LNCAP (cell line): ENCODE measurements at regions not wholly inside any gene's neighbourhood (a gene's known extent, or its start where the extent isn't known, plus 50 kb on each side); places are given as distances from the start of the nearest gene placed in this dataset.

Experiments used
- TF ChIP-seq, protein P1 (sequence below): fragments of 450-650 bp; IDR thresholded peaks from 2 replicates; pipeline ENCODE4 v1.5.1; 2017; ENCODE audit warnings: mild to moderate bottlenecking

DNA sequence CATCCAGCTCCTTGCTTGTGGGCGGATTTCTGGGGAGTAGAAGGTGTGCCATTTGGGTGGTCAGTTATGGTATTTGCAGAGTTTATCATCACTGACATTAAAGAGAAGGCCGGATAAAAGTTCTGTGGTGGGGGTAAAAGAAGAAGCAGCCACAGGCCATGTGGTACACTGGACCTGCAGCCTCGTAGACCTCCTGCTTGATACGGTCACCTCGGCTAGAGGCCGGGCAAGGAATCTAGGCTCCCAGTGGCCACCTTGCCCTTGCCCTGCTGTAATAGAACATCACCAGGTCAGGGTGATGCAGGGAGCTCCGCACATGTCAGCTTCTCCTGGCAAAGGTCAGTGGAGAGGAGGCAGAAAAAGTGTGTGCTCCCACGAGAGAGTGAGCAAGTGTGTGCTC lies 376.1 kb upstream of the IRX4 start:
- TF ChIP-seq, protein P1, sequence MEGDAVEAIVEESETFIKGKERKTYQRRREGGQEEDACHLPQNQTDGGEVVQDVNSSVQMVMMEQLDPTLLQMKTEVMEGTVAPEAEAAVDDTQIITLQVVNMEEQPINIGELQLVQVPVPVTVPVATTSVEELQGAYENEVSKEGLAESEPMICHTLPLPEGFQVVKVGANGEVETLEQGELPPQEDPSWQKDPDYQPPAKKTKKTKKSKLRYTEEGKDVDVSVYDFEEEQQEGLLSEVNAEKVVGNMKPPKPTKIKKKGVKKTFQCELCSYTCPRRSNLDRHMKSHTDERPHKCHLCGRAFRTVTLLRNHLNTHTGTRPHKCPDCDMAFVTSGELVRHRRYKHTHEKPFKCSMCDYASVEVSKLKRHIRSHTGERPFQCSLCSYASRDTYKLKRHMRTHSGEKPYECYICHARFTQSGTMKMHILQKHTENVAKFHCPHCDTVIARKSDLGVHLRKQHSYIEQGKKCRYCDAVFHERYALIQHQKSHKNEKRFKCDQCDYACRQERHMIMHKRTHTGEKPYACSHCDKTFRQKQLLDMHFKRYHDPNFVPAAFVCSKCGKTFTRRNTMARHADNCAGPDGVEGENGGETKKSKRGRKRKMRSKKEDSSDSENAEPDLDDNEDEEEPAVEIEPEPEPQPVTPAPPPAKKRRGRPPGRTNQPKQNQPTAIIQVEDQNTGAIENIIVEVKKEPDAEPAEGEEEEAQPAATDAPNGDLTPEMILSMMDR = no peak

DNA sequence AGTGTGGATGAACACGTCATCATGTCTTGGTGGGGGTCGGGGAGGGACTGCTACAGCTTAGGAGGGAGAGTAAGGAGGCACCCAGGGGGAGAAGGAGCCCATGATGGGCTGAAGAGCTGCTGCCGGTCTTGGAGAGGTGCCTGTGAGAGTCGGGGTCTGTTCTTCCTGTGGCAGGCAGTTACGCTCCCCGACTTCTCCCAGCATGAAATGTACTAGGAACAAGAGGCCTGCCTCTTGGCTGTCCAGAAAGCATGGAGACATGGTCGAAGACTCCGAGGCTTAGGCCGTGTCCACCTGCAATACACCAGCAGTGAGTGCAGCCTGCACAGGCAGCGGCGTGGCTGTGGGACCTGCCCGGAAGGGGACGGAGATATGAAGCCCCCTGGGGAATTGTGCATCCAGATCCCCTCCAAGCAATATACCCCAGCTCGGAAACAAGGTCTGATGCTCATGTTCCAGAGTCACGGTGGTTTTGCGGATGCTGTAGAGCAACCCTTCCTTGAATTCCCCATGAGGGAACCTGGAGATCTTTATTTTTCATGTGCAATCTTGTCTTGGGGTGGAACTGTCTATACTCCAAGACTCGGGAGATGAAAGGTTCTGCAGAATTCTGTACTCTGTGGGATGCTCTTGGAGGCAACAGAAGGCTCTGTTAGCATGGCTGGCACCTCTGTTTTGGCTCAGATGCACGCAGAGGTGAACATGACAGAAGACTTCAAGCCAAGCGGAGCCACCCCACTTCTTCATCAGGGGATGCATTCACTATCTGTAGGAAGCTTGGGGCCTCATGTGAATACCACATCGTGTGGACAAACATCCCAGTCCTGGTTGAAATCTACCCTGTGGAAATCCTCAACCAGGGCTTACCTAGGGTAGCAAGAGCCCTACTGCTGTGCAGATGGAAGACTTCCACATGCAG lies 374.9 kb upstream of the IRX4 start:
- TF ChIP-seq, protein P1 = no peak

- TF ChIP-seq, protein P1 = no peak
Measured at GRCh38 chr5:2256691-2257280, 374.1 kb upstream of the IRX4 start.

GRCh38 chr5:2255915-2256690 lies 373.4 kb upstream of the IRX4 start:
- TF ChIP-seq, protein P1 = no peak

DNA sequence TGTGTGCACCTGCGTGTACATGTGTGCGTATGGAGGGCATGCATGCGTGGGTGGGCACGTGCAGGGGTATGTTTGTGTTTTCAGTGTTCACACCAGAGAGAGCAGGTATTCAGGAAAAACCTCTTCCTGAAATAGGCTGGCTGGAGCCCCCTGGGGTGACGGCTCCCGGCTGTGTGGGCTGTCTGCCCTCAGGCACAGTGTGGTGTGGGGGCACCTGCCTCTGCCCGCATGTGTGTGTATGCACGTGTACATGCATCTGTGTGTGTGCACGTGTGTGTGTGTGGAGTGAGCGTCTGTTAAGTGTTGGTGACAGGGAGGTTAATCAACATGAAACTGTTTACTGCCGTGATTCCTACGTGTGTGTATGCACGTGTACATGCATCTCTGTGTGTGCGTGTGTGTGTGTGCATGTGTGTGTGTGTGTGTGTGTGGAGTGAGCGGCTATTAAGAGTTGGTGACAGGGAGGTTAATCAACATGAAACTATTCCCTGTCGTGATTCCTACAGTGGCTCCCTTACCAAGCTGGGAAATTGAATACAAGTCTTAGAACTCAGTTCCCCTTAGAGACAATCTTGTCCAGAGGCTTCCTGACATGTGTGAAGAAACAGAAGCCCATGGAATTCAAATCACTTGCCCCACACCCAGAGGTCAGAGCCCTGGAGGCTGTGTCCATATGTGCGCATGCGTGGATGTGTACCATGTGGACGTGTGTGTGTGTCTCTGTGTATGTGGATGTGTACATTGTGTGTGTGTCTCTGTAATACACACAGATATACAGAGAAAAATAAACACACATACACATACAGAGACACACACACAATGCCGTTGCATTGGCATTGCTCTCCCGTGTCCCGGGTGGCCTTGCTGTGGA lies 372.4 kb upstream of the IRX4 start:
- TF ChIP-seq, protein P1 = no peak

DNA sequence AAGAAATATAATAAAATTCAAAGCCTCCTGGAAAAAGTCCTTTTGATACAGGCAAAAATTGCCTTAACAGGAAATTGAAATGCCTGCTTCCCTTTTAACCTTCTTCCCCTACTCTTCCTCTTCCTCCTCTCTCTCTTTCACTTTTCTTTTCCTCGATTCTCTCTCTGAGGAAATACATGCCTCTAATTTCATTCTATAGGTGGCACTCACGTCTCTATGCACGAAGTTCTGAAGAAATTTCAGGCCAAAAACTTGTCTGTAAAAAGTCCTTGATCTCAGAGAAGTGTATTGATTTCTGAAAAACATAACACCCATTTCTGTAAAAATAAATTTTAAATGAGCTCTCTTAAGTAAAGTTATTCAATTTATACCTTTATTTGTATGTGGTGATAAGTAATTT lies 371.7 kb upstream of the IRX4 start:
- TF ChIP-seq, protein P1 = no peak; the same call in 1 of the 2 replicates
